Mesodermal cell (in vitro differentiated cells): ENCODE measurements at regions not wholly inside any gene's neighbourhood (a gene's known extent, or its start where the extent isn't known, plus 50 kb on each side); places are given as distances from the start of the nearest gene placed in this dataset.

Experiments
- H3K27ac ChIP-seq: 2 replicates; pipeline ENCODE4 v1.7.0; 2013; ENCODE audit warnings: mild to moderate bottlenecking, low read depth, low read length, moderate library complexity; ENCODE audit not compliant: severe bottlenecking
- H3K36me3 ChIP-seq: 2 replicates; pipeline ENCODE4 v1.7.1; 2013; ENCODE audit warnings: mild to moderate bottlenecking, low read length, moderate library complexity; ENCODE audit not compliant: control insufficient read depth, insufficient read depth
- H3K4me1 ChIP-seq: one replicate; pipeline ENCODE4 v1.7.1; 2013; ENCODE audit warnings: mild to moderate bottlenecking, low read length; ENCODE audit not compliant: insufficient read depth, control insufficient read depth, poor library complexity, severe bottlenecking
- H3K4me3 ChIP-seq: 2 replicates; pipeline ENCODE4 v1.7.0; 2013; ENCODE audit warnings: low read length, control low read depth, mild to moderate bottlenecking; ENCODE audit not compliant: insufficient read depth, poor library complexity, severe bottlenecking; ENCODE audit errors: extremely low read depth
- H3K9me3 ChIP-seq: 2 replicates; pipeline ENCODE4 v1.7.1; 2013; ENCODE audit warnings: mild to moderate bottlenecking, low read length, moderate library complexity; ENCODE audit not compliant: control insufficient read depth
- WGBS, 2 experiments: methylation state at CpG; one replicate each; pipeline ENCODE4 v1.1.5; 2013; ENCODE audit warnings: missing lambda C conversion rate in 2 of 2; ENCODE audit not compliant: insufficient coverage in 2 of 2; 5-methylcytosine and 5-hydroxymethylcytosine counted together

DNA sequence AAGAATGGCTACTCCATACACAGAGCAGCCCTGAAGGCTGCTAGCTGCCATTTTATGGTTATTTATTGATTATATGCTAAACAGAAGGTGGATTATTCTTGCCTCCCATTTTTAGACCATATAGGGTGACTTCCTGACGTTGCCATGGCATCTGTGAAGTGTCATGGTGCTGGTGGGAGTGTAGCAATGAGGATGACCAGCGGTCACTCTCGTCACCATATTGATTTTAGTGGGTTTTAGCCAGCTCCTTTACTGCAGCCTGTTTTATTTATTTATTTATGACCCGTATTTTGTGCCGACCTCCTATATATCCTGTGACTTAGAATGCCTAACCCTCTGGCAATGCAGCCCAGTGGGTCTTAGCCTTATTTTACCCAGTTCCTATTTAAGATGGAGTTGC is 553.9 kb downstream of the TNS1 start:
- Histone ChIP-seq H3K4me3 (no peak overlapping the region), H3K9me3 (no peaks in the 10 kb centered on the region), H3K27ac (no peak overlapping the region), H3K4me1 (peaks cover 18% of the 10 kb centered on the region), H3K36me3 (no peaks in the 10 kb centered on the region)
- WGBS, 2 experiments = 96 to 100% methylated on average over 2 to 4 of the region's 5 CpGs

DNA sequence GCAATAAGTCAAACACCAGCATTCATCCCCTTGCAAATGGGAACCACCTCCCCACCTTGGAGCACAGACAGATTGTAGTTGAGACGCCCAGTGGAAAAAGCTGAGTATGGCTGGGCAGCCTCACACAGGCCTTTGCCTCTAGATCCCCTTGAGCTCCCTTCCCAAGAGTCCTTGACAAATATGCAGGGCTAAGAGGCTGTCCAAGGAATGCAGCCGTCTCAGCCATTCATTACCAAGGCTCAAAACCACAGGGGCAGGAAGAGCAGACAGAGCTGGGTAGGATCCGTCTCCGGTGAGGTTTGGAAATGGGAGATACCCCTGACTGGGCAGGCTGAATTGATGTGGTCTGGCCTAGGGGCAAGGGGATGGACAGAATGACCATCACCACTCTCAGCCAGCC is 557.1 kb downstream of the TNS1 start:
- Histone ChIP-seq H3K9me3 (no peaks in the 10 kb centered on the region), H3K4me3 (no peak overlapping the region), H3K4me1 (peaks cover 4% of the 10 kb centered on the region), H3K36me3 (no peaks in the 10 kb centered on the region), H3K27ac (no peak overlapping the region)
- 100% methylated on average over 1 of the region's 4 CpGs; no CpG with 5 or more reads in 1 of the 2 experiments for WGBS, 2 experiments

DNA sequence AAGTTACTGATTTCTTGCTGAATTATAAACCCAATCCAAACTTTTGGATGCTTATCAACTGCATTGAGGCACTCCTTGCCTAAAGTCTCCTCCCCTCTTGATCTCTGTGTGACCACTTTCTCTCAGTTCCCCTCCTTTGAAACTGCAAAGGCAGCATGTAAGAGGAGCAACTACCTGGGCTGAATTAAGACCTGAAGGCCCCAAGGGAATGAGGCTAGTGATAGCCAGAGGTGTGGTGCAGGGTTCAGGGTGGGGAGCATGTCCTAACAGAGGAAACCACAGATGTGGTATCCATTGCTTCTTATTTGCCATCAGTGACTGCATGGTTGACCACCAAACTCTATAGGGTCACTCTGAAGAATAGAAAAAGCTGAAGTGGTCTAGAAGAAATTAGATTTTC is 557.9 kb downstream of the TNS1 start:
- Histone ChIP-seq H3K4me1 (peaks cover 4% of the 10 kb centered on the region), H3K36me3 (no peaks in the 10 kb centered on the region), H3K4me3 (no peak overlapping the region), H3K27ac (no peak overlapping the region), H3K9me3 (no peaks in the 10 kb centered on the region)

DNA sequence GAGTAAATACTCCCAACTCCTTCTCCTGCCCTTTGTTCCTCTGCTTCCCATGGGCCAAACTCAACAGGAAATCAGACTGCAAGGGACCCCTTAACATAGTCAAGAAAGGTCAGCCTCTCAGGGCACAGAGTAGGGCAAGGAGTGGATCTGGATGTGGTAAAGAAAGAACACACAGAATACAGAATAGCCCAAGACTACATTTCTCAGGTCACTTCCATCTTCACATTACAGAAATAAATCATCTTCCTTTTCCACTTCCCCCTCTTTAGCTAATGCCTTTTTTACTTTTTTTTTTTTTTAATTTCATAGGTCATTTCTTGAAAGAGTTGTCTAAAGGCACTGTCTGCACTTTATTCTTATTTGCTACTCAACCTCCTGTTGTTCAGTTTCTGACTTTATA is 558.3 kb downstream of the TNS1 start:
- H3K9me3 ChIP-seq = no peaks in the 10 kb centered on the region
- H3K4me3 ChIP-seq = no peak overlapping the region
- H3K4me1 ChIP-seq = no peaks in the 10 kb centered on the region
- no peaks in the 10 kb centered on the region for H3K36me3 ChIP-seq
- H3K27ac ChIP-seq = no peak overlapping the region

DNA sequence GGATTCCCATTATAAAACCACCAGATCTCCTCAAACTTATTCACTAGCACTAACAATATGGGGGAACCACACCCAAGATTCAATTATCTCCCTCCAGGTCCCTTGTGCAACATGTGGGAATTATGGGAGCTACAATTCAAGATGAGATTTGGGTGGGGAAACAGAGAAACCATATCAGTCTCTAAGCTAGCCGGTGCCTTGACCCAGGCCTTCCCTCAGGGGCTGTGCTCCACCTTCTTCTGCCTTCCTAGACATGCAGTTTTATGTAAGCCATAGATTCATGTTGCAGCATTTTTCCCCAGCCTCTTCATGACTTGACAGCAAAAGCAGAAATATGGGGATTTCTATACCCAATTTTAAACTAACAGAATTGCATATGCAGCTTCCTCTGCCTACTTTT is 559.2 kb downstream of the TNS1 start:
- no peaks in the 10 kb centered on the region for H3K36me3 ChIP-seq
- WGBS, 2 experiments = 80 to 100% methylated on average over 1 of the region's 1 CpG
- no peak overlapping the region for H3K4me3 ChIP-seq

DNA sequence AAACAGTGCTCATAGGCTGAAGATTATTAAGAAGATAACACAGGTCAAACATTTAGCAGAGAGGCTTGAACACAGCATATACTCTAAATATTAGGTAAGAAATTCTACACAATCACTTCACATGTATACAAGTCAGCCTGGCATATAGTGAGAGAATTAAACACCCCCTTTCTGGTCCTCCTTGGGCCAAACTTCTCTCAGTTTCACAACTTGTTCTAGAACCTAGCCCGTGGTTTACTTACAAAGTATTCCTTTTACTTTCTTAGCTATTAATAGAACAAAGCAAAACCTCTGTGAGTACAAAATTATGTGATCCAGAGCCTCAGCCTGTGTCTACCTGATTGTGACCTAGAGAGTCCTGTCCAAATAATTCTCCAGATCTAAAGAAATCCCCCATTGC is 562.8 kb downstream of the TNS1 start:
- H3K27ac ChIP-seq = no peak overlapping the region
- WGBS, 2 experiments = 71 to 100% methylated on average over 1 of the region's 1 CpG
- no peak overlapping the region for H3K4me3 ChIP-seq

More for the DNA sequence above, 559.2 kb downstream of the TNS1 start:
- no peak overlapping the region for H3K27ac ChIP-seq
- no peaks in the 10 kb centered on the region for H3K9me3 ChIP-seq
- no peaks in the 10 kb centered on the region for H3K4me1 ChIP-seq

DNA sequence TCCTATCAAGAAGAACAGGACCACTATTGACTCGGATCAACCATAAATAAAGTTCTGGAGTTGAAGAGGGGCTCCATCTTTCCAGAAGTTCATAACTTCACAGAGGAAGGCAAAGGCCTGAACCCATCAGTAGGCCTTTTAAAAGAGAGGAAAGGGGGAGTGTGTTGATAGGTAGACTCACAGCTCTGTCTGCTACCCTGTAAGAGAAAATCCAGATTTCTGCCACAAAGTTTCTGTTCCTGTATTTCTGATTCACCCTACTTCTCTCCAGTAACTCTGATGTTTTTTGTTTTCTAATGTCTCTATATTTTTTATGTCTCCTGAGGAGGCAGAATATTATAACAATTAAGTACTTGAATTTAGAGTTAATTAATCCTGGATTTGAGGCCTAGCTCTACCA is 564.0 kb downstream of the TNS1 start:
- Histone ChIP-seq H3K36me3 (no peaks in the 10 kb centered on the region), H3K9me3 (no peaks in the 10 kb centered on the region), H3K4me3 (no peak overlapping the region), H3K4me1 (peaks cover 5% of the 10 kb centered on the region), H3K27ac (no peak overlapping the region)
- WGBS, 2 experiments = 100% methylated on average over 1 of the region's 1 CpG; no CpG with 5 or more reads in 1 of the 2 experiments

More for the DNA sequence above, 562.8 kb downstream of the TNS1 start:
- Histone ChIP-seq H3K36me3 (no peaks in the 10 kb centered on the region), H3K9me3 (no peaks in the 10 kb centered on the region), H3K4me1 (no peaks in the 10 kb centered on the region)

DNA sequence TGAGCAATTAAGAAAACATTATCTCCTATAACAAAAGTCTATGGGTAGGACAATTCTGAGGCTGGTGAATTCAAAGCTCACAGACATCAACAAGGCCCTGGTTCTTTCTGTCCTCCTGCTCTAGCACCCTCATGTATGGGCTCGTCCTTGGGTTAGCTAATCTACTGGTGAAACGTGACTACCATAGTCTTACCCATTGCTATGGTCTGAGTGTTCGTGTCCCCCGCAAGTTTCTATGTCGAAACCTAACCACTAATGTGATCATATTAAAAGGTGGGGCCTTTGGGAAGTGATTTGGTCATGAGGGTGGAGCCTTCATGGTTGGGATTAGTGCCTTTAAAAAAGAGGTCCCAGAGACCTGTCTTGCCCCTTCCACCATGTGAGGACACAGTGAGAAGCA is 564.7 kb downstream of the TNS1 start:
- 100% methylated on average over 1 of the region's 5 CpGs; no CpG with 5 or more reads in 1 of the 2 experiments for WGBS, 2 experiments
- Histone ChIP-seq H3K27ac (no peak overlapping the region), H3K4me3 (no peak overlapping the region), H3K36me3 (no peaks in the 10 kb centered on the region), H3K9me3 (no peaks in the 10 kb centered on the region), H3K4me1 (peaks cover 11% of the 10 kb centered on the region)

DNA sequence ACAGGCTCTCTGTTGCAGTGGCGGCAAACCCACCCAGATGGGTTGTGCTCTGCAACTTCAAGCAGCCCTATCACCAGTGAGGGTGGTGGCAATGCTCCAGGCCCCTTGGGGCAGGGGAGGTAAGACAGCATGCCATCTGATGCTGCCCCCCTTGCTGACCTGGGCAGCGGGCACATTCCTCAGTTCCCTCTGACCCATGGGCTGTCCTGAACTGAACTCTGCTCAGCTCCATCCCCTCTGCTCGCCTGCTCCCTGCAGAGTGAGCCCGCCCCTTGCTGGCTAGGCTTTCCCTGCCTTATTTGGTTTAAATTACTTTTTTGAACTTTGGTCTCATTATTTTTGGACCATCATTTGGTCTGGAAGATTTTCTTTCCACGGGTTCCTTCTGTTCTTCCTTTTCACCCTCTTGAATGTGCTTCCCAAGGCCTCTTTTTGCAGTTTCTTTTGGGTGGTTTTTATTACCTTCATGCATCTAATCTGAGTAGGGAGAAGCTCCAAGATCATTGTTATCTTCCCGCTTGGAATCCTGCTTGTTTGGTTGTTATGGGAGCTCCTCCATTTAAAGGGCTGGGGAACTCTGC is 565.4 kb downstream of the TNS1 start:
- Histone ChIP-seq H3K9me3 (no peaks in the 10 kb centered on the region), H3K27ac (no peak overlapping the region), H3K4me3 (no peak overlapping the region), H3K4me1 (peaks cover 12% of the 10 kb centered on the region), H3K36me3 (no peaks in the 10 kb centered on the region)
- WGBS, 2 experiments = 65 to 78% methylated on average over 3 to 6 of the region's 6 CpGs

DNA sequence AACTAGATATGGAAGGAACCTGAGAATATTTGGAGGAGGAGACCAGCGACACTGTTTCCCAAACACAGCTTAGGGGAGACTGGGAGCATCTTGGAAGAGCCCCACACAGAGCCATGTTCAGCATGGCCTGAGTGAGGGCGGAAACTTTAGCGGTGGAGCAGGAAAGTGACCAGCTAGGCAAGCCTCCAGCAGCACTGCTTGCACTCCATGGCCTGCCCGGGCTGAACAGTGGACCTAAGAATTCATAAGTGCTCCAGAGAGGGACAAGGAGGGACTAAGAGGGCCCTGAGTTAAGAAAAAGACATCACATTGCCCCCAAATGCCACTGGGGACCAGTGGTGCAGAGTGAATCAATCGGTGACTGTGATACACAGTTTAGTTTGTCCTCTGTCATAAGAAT is 566.4 kb downstream of the TNS1 start:
- no peak overlapping the region for H3K4me3 ChIP-seq
- no peak overlapping the region for H3K27ac ChIP-seq
- peaks cover 12% of the 10 kb centered on the region for H3K4me1 ChIP-seq
- no peaks in the 10 kb centered on the region for H3K9me3 ChIP-seq
- no peaks in the 10 kb centered on the region for H3K36me3 ChIP-seq
- 86 to 94% methylated on average over 3 to 4 of the region's 5 CpGs for WGBS, 2 experiments

DNA sequence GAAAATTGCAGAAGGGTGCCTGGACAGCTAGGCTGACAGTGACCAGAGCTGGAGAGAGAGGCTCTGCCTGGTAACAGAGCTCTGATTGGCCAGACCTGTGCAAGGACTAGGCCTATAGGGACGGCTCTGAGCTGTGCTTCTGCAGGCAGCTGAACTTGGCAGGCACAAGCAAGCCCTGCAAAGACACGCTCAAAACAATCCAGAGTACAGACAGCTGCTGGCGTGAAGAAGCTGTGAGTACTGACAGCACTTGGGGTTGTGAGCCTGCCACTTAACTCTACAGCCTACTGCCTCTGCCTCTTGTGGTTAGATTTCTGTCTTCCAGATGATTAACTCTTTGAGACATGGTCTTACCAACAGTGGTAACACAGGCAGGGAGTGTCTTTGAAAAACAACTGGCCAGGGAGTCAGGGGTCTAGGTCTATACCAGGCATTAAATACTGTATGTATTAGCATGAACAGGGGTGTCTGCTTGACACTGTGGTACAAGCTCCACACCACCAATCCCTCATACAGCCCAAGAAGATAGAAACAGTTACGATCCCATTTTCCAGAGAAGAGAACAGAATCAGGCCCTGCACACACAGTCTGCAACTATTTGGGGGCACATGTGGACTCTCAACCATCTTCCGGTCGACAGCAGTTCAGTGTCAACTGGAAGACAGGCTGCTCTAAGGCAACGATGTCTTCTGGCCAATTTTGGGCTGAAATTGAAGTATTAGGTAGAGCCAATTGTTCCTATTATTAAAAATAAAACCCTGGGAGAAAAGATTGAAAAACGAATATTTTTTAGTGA is 568.4 kb downstream of the TNS1 start:
- no peaks in the 10 kb centered on the region for H3K36me3 ChIP-seq
- H3K9me3 ChIP-seq = no peaks in the 10 kb centered on the region
- peak overlapping the region; percentile 72 for H3K27ac ChIP-seq
- H3K4me3 ChIP-seq = no peak overlapping the region
- WGBS, 2 experiments = 45 to 56% methylated on average over 5 to 7 of the region's 8 CpGs
- peaks cover 12% of the 10 kb centered on the region for H3K4me1 ChIP-seq
